Muscle of back (tissue), 3 donors: ENCODE measurements at regions not wholly inside any gene's neighbourhood (a gene's known extent, or its start where the extent isn't known, plus 50 kb on each side); places are given as distances from the start of the nearest gene placed in this dataset.

Source experiments
- DNase-seq, 3 donors: peaks; one replicate each; pipeline versions ENCODE4 v3.0.0 to v3.0.0-alpha.2; 2013

DNA sequence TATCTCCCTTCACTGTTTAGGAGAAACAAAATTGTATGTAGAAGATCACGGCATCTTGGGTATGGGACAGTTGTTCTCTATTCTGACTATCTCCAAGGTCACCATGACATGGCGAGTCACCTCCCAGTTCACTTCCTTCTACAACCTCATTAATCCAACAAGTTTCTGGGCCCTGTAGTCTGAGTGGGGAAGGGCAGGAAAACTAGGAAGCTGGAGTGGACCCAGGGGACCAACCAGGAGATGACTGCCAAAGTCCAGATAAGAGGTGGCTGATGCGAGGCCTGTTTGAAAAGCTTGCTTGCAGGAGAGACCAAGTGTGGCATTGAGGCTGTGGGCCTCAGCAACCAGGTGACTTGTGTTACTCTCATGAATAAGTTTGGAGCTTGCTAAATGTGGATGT is 584.9 kb downstream of the TNS3 start:
- no peak for DNase-seq

DNA sequence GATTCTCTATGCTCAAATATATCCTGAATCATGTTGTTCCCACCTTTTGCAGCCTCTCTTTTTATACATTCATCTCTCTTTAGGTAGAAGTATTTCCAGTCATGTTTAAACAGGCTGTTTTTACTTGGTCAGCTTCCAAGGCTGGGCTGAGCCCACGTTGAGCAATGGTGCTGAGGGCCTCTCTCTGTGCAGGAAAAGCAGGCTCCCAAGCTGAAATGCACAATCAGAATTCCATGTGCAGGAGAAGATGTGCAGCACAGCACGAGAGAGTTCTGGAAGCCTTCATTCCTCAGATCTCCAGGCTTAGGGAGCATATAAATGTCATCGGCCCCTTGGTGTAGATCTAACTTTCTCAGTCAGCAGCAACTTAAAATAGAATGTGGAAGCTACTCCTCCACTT is 588.5 kb downstream of the TNS3 start:
- peak in 1 of 3 donors; percentile 20 for DNase-seq

DNA sequence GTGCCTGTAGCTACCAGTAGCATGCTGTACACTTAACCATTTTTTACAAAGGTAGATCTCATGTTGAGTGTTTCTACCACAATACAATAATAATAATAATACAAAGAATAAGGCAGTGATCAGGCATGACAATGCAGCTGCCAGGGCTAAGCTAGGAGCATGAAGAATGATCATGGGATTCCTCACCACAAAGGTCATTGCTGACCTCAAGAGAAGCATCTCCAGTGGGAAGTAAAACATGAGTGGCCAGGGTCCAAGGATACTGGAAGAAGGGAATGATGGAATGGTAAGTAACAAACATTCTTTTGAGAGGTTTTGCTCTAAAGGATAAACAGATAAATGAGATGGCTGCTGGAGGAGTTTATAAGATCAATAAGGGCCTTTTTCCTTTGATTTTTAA is 591.1 kb downstream of the TNS3 start:
- no peak for DNase-seq

DNA sequence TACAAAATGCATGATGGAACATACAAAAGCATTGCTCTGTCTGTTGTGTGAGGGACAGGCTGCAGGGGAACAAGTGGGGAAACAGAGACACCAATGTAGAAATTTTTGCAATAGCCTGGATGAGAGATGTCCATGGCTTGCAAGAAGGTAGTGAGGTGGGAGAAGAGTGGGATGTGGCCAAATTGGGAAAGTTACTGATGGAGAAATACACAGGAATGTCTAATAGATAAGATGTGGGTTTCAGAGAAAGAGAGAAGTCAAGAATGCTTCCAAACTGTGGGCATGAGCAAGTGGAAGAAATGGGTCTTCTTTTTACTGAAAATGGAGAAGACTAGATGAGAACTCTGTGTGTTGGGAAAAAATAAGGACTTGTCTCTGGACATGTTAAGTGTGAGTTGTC is 592.7 kb downstream of the TNS3 start:
- no peak for DNase-seq

DNA sequence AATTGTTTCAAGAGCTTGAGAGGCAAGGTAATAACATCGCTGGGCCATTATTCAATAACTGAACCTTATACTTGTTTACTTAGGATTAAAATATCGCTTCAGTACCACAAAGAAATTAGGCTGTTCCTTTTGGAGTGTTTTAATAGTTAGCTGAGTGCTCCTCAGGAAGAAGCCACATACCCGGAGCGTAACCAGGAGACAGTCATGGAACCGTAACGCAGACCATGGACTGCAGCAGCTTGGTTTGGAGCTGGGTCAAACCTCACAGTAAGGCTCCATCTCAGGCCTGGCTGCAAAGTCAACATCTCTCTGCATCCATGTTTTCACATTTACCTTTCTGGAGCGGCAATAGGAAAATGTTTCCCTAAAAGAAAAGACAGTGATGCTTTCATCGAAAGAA is 599.0 kb downstream of the TNS3 start:
- no peak for DNase-seq

DNA sequence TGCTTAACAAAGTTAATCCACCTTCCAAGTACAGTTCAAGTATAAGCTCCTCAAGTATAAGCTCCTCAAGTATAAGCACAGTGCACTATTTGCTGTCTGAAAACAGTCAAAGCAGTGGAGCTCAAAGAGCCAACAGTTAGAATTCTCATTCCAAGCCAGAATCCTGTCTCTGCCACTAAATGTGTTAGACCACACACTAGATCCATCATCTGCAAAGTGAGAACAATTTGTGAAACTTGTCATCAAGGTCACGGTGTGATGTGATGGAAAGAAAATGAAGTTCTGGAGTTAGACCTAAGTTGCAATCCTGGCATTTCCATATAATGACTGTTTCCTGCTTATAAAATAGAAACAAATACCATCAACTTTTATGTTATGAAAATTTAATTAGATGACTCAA is 602.5 kb downstream of the TNS3 start:
- peak in 1 of 3 donors; percentile 48 for DNase-seq

DNA sequence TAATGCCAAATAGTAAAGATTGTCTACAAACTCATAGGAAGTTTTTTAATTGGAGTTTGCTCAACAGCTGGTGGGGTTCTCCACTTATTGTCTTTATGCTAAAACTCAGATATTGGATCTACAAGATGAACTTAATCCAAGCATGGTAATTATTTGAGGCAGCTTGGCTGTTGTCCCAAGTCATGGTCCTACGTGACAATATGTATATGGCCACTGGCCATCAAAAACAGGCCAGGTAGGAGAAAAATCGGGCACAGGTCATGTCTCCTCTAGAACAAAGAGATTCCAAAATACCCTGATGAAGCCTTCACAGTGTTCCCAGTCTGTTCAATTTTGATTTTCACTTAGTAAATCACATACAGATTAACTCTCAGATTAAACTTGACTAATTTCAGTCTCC is 606.4 kb downstream of the TNS3 start:
- DNase-seq = no peak

DNA sequence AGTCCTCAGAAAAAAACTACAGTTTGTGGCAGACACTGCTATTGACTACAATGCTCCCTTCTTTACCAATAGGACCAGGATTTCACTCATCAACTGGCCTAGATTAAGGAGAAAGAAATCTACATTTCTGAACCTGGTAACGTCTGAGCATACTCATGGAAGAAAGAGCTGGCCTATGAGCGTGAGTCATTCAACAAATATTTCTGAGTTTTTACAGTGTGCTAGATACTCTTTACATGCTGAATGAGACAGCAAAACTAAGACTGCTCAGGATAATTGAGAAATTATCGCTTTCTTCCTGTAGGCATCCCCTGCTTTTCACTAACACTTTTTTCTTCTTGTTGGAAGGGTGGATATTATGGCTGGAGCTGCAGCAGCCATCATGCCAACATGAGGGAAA is 609.7 kb downstream of the TNS3 start:
- DNase-seq = peak in 1 of 3 donors; percentile 59

DNA sequence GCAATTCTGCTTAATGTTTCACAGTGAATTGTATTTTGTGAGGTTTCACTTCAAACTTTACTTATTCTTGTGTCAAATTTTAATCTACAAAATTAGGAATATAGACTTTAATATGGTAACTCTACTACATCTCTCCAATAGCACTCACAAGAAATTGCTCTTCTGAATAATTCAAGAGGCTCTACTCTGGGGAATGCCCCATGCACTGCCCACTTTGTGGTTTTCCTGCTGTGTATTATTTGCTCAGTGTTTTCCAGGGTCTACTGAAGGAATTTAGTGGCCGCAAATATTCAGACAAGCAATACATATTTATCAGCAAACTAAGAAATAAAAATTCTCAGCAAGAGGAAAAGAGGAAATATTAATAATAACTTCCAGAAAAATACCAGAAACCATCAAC is 611.4 kb downstream of the TNS3 start:
- DNase-seq = no peak

DNA sequence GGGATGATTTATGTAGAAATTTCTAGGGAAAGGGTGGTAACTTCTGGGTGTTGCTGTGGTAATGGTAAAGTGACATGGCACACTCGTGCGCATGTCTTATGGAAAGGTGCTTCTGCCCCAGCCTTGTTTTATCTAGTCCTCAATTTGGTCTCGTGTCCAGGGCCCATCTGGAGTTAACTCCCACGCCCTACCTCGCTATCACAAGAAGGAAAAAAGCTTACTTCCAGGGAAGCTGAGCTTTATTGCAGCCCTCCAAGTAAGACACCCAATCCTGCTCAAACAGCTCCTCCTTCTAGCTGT is 611.8 kb downstream of the TNS3 start:
- DNase-seq = no peak

DNA sequence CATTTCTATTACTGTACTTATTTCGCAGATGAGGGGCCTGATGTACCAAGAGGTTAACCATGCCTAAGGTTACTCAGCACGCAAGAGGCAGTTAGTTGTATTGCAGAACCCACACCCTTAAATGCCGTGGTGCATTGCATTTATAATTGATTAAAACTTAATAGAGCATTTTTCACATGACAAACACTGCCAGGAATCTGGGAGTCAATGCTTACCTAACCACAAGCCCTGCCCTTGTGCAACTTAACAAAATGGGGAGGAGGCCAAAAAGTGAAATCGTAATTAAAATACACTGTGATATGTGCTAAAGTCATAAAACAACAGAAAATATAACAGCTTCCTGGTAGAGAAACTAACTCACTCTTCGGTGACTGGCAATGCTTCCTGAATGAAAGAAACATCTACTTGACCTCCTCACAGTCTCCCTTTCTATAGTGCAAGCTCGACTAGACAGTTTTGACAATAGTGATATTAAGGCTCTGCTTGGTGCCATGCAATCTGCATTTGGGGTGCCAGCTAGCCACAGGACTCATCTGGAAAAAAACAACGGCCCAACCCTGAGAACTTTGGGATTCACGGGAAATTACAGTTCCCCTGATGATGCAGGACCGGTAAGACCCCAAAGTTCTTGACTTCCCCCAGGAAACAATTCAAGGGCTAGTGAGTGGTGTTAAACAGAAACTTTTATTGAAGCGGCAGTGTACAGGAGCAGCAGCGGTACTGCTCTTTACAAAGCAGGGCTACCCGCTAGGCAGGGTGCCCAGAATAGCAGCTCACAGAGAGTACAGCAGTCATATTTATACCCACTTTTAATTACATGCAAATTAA is 612.4 kb downstream of the TNS3 start:
- peak in 1 of 3 donors; percentile 49 for DNase-seq

DNA sequence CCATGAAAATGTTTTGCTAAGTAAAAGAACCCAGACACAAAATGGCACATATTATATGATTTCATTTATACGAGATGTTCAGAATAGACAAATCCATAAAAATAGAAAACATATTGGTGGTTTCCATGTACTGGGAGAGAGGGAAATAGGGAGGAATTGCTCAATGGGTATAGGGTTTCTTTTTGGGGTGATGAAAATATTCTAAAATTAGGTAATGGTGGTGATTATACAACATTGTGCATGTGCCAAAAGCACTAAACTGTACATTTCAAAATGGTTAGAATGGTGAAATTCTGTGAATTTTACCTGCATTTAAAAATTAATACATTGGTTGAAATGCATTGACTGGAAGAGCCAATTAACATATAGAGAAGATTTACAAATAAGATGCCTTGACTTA is 613.9 kb downstream of the TNS3 start:
- no peak for DNase-seq

DNA sequence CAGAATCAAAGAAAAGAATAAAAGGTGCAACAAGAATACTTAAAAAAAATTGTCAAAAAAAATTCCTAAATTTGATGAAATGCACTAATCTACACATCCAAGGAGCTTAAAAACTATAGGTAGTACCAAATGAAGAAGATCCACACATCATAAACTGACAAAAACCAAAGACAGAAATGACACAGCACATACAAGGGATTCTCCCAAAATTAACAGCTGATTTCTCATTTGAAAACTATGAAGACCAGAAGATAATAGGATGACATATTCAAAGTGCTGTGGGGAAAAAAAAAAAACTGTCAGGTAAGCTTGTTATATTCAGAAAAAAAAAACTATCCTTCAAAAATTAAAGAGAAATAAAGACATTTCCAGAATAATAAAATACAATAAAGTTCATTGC is 618.2 kb downstream of the TNS3 start:
- no peak for DNase-seq

DNA sequence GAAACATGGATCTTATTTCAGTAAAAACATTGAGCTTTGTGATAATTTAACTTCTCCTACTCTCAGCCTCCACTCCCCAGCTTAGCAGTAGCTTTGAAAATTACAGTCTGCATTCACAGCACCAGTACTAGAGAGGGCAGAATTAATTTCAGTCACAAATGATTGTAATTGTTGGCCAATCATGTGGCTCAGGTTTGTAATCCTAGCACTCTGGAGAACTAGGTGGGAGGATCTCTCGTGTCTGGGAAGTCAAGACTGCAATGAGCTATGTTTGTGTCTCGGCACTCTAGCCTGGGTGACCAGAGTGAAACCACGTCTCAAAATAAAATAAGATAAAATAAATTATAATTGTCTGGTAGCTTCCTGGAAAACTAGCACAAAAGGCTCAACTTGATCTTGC is 620.9 kb downstream of the TNS3 start:
- DNase-seq = no peak

DNA sequence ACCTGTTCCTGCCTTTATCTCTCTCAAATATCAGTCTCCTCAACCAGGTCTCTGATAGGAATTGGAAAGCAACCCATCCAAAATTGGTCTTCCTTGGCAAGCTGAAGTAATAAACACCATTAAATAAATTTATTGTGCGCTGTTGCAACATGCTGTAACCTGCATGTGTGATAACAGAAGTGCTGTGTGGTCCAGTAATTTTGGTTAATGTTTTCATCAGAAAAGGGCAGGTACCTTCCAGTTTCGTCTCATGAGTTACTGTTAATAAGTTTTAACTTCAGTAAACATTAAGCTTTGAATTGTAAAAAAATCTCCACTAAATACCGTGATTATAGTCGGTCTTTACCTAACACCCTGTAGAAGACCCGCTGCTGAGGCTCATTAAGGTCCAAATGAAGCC is 624.7 kb downstream of the TNS3 start:
- DNase-seq = no peak

DNA sequence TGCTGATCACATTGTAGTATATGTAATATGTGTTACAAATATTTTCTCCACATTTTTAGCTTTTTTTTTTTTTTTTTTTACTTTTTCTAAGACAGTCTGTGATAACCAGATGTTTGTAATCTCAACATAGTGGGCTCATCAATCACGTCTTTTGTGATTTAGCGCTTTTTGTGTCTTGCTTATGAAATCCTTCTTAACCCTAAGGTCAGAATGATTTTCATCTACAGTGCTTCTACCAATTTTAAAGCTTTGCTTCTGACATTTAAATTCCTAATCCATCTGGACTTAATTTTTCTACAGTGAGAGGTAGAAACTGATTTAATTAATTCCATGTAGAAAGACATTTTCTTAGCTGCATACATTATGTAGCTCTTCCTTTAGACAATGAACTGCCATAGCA is 626.4 kb downstream of the TNS3 start:
- peak in 1 of 3 donors; percentile 25 for DNase-seq

DNA sequence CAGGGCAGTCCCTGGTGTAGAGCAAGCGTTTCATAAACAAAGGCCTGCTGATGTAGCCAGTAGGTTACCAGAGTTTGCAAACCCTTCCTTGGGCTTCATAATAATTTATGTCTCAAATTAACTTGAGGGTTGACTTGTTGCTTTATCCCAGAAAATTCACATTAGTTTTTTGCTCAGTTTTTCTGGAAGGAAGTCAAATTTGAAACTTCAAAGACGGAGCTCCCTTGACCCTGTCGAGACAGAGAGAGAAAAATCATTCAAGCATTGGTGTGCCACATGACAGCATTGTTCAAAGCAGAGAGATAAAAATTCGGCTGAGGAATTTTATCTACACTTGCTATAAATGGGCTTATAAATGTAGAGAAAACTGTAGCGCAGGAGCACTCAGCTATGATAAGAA is 627.7 kb downstream of the TNS3 start:
- DNase-seq = no peak

DNA sequence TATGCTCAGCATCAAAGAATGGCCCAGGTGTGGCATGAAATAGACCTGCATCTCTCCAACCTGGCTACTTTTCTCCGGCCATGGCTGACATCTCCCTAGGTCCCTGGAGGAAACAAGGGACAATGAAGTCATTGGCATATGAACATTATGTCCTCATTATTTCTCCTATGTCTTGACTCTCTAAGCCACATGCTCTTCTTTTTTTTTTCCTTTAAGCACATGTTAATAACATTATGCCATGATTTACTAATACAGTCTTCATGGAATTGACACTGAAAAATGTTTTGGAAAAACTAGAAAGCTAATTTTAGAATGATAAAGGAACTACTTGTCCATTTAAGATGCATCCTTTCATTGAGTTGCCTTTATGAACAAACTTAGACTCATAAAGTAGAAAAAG is 628.9 kb downstream of the TNS3 start:
- no peak for DNase-seq

DNA sequence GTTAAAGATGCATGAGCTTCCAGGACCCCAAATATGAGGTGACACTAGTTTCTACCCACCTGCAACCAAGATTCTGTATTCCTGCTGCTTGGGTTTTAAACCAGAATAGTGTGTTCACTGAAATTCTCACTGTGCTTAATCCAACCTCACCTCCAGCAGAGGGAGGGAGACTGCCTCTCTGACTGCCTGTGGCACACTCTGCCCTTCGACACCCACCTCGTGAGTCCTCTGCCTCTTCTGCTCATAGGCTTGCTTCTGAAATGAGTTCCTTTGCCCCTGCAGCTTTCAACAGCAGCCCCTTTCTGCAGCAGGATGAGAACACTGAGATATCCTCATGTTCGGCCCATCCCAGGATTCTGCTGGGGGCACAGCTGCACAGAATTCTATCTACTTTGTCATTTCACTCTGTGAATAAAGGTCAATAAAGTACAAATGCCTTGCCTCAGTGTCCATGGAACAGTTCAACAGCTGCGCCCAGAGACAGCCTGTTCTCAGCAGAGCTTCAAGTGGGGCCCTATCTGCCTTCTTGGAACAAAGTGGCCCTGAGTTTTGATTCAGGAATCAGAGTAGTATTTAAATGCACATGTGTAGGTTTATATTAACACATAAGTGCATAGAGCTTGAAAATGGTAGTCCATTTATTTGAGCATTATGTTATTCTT is 632.5 kb downstream of the TNS3 start:
- DNase-seq = no peak

DNA sequence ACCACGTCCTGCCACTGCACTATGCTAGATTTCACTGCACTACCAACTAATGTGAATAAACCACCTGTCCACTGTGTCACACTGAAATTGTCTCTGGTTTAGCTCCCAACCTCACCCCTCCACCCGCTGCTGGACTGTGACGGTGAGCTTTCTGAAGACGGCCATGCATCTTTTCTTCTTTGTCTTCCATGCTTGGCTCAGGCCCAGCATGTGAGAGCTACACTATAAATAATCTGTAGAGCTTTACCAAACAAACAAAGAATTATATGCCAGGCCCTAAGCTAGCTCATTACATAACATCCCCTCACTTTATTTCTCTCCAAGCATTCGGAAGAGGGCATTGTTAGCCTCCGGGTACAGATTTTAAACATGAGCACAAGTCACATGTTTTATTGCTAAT is 633.2 kb downstream of the TNS3 start:
- DNase-seq = no peak

DNA sequence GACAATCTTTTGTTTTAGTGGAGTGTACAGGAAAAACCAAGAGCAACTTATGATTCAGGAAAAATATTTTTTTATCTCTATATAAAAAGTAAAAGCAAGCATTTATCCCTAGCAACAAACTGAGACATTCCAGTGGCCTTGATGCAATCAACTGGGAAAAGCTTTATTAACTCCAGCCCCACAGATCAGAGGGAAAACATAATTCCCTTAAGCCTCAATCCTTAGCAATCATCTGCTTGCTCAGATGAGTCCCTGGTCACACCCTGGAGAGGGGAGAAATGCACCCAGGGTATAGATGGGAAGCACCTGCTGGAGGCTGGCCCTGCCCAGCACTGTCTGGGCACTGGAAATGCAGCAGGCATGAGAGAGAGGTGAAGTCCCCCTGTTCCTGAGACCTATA is 636.6 kb downstream of the TNS3 start:
- peak in 1 of 3 donors; percentile 12 for DNase-seq

DNA sequence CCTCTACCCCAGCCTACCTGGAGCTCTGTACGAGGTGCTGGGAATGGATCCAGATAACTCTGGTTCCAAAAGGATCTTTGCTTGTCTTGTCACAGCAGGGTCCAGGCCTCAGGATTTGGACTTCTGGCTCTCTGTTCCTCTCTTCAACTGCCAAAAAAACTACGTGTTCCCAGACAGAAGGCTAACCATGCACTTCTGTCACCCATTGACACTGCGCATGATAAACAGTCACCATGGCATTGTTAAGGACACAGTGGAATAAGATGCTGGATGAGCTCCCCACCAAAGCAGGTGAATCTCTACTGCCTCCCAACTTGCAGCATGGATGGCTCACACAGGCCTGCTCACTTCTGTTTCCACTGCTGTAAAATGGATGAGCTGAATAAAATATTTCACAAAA is 637.9 kb downstream of the TNS3 start:
- no peak for DNase-seq

DNA sequence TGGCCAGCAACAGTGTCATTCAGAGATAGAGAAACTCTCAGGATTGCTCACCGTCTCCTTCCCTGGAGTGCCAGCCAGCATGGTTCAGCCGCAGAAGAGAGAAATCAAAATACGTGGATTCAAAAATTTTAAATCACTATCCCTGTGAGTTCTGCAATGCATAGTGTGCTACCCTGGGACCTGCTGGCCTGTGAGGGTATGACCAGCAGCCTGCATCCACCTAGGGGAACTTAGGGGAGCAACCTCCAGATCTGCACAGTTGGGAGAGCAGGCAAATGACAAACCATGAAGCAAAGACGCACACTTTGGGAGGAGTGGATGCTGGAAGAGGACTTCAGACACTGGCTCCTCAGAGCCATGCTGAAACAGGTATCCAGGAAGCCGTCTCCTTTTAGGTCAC is 639.3 kb downstream of the TNS3 start:
- no peak for DNase-seq

DNA sequence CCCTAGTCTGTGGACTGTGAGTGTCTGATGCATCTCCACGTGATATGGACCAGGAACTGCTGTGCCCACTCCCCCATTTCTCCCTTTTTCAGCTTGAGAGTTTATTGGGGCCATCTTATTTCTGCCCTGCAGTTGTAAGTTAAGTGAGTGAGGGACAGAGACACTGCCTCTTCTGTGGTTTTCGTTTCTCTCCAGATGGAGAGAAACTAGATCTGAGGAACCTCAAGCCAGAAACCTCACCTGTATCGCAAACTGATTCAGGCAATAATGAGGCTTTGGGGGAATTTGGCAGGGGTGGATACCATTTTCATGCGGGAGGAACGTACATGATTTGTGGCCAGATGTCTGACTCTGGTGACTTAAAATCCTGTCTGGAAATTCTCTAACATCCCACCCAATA is 641.7 kb downstream of the TNS3 start:
- DNase-seq = no peak
